ENCODE measurements at regions not wholly inside any gene's neighbourhood (a gene's known extent, or its start where the extent isn't known, plus 50 kb on each side); places are given as distances from the start of the nearest gene placed in this dataset.

DNA sequence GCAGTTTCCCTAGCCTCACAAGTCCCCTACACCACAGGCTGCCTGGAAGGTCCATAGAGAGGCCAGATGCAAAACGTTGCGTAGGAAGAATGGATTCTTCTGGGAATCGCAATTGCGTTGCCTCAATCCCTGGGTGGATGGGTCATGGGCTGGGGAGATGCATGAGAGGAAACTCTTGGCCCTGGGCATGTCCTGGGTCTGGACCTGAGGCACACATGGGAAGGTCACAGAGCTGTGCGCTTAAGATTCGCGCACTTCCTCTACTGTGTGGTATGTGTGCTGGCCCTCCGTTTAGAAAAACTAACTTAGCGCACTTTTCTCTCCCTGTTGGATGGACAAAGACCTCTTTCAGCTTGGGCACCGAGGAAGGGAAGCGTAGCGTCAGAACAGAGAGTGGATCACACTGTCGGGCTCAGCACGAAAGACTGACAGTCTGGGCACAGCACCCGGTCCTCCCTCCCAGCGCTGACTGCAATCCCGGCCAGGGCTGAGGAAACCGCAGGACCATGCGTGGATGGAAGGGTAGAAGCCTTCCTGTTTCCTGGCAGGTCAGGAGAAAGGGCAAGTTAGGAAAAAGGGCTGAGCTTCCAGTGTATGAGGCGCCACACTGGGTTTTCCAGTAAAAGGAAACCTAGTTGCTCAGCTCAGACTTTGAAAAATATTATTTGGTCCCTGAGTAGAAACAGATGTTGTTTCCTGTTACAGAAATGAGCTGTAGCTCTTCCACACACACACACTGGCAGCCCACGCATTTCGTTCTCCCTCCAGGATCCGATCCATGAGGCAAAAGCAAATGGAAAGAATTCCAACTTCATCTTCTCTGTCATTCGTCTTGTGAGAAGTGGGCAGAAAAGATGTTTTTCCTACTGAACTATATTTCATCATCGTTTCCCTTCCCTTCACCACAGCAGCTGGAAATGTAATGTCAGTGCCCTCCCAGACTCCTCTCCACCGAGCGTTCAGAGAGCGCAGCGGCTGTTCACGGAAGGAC lies 86.0 kb downstream of the ING1 start:
- H3K9me3 Mint-ChIP-seq (ENCODE audit: low read depth), result no peaks in the 10 kb centered on the region
- peak overlapping the region; percentile 66 for H3K4me3 Mint-ChIP-seq (ENCODE audit: unreplicated experiment)
- no peaks in the 10 kb centered on the region for H3K36me3 Mint-ChIP-seq (ENCODE audit: low read depth)
- peak overlapping the region; percentile 87 for H3K27ac Mint-ChIP-seq (ENCODE audit: unreplicated experiment)
- H3K4me1 Mint-ChIP-seq (ENCODE audit: low read depth), result peaks cover 23% of the 10 kb centered on the region
- H3K27me3 Mint-ChIP-seq (ENCODE audit: low read depth), result no peaks in the 10 kb centered on the region
- DNase-seq (ENCODE audit: low spot score), result no peak
- no peak for TF ChIP-seq CTCF (IDR thresholded peaks at IDR 0.05)

DNA sequence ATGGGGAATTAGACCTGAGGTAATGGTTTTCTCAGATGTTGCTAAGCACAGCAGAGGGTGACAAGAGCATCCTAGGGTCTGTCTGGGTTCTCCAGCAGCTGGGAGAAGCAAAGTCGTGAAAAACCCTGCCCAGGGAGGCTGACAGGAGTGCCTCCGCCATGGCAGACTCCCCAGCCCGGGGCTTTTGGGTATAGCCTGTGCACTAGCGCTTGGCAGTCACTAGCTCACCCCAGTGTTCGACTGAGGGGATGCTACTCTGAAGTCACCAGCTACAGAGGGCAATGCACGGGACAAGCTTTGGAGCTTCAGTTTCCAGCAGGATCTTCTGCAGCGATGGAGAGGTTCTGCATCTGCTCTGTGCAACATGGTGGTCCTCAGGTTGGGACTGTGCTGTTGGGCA lies 87.5 kb downstream of the ING1 start:
- H3K4me1 Mint-ChIP-seq (ENCODE audit: low read depth), result peaks cover 19% of the 10 kb centered on the region

GRCh38 chr13:110802260-110802659 lies 88.8 kb downstream of the ING1 start:
- Mint-ChIP-seq H3K27me3 (ENCODE audit: low read depth) (no peaks in the 10 kb centered on the region), H3K36me3 (ENCODE audit: low read depth) (no peaks in the 10 kb centered on the region), H3K4me1 (ENCODE audit: low read depth) (peaks cover 19% of the 10 kb centered on the region), H3K9me3 (ENCODE audit: low read depth) (no peaks in the 10 kb centered on the region), H3K4me3 (ENCODE audit: unreplicated experiment) (no peak overlapping the region), H3K27ac (ENCODE audit: unreplicated experiment) (no peak overlapping the region)
- TF ChIP-seq CTCF (IDR thresholded peaks at IDR 0.05), result no peak
- no peak for DNase-seq (ENCODE audit: low spot score)

More for the DNA sequence above, 87.5 kb downstream of the ING1 start:
- H3K27ac Mint-ChIP-seq (ENCODE audit: unreplicated experiment), result no peak overlapping the region
- DNase-seq (ENCODE audit: low spot score), result no peak
- no peaks in the 10 kb centered on the region for H3K27me3 Mint-ChIP-seq (ENCODE audit: low read depth)
- H3K36me3 Mint-ChIP-seq (ENCODE audit: low read depth), result no peaks in the 10 kb centered on the region
- no peaks in the 10 kb centered on the region for H3K9me3 Mint-ChIP-seq (ENCODE audit: low read depth)
- no peak for TF ChIP-seq CTCF (IDR thresholded peaks at IDR 0.05)
- no peak overlapping the region for H3K4me3 Mint-ChIP-seq (ENCODE audit: unreplicated experiment)

DNA sequence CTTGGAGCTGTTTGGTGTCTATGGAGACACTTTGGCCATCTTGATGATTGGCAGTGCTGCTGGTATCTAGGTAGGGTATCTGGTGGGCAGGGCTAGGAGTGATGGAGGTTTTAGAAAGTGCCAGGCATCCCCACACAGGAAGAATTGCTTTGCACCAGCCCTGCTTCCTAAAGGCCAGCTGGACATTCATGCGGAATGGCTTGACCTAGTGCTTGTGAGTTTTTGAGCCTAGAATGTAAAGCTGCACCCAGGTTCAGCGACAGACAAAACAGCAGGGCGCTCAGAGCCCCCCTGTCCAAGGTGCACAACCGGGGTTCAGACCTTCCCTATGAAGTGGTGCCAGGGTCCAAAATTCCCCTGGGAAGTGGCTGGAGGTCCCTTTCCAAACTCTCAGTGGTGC lies 93.1 kb downstream of the ING1 start:
- no peaks in the 10 kb centered on the region for H3K9me3 Mint-ChIP-seq (ENCODE audit: low read depth)

DNA sequence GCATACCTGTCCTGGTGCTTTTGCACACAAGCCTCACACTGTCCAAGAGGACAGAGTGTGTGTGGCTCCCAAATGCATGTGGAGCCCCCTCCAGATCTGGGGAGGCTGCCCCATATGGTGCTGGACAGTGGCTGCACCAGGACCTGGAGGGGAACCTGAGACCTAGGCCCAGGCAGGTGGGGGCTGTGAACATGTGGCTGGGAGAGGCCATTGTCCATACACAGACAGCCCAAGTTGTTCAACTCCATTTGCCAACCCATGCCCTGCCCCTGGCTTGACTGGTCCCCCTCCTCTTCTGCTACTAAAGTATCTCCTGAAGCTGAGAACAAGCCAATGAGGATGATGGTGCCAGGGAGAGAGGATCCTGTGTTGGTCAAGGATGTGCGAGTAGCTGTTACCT lies 94.0 kb downstream of the ING1 start:
- TF ChIP-seq CTCF (IDR thresholded peaks at IDR 0.05), result no peak
- Mint-ChIP-seq H3K36me3 (ENCODE audit: low read depth) (no peaks in the 10 kb centered on the region), H3K4me3 (ENCODE audit: unreplicated experiment) (no peak overlapping the region), H3K9me3 (ENCODE audit: low read depth) (no peaks in the 10 kb centered on the region), H3K27me3 (ENCODE audit: low read depth) (peaks cover 6% of the 10 kb centered on the region), H3K27ac (ENCODE audit: unreplicated experiment) (no peak overlapping the region), H3K4me1 (ENCODE audit: low read depth) (peaks cover 10% of the 10 kb centered on the region)
- DNase-seq (ENCODE audit: low spot score), result no peak

More for the DNA sequence above, 93.1 kb downstream of the ING1 start:
- no peak for TF ChIP-seq CTCF (IDR thresholded peaks at IDR 0.05)
- DNase-seq (ENCODE audit: low spot score), result no peak
- Mint-ChIP-seq H3K4me1 (ENCODE audit: low read depth) (peaks cover 10% of the 10 kb centered on the region), H3K27me3 (ENCODE audit: low read depth) (peaks cover 6% of the 10 kb centered on the region), H3K4me3 (ENCODE audit: unreplicated experiment) (no peak overlapping the region), H3K36me3 (ENCODE audit: low read depth) (no peaks in the 10 kb centered on the region), H3K27ac (ENCODE audit: unreplicated experiment) (no peak overlapping the region)

Measured in chondrocyte (in vitro differentiated cells).